ENCODE measurements at regions not wholly inside any gene's neighbourhood (a gene's known extent, or its start where the extent isn't known, plus 50 kb on each side); places are given as distances from the start of the nearest gene placed in this dataset.

DNA sequence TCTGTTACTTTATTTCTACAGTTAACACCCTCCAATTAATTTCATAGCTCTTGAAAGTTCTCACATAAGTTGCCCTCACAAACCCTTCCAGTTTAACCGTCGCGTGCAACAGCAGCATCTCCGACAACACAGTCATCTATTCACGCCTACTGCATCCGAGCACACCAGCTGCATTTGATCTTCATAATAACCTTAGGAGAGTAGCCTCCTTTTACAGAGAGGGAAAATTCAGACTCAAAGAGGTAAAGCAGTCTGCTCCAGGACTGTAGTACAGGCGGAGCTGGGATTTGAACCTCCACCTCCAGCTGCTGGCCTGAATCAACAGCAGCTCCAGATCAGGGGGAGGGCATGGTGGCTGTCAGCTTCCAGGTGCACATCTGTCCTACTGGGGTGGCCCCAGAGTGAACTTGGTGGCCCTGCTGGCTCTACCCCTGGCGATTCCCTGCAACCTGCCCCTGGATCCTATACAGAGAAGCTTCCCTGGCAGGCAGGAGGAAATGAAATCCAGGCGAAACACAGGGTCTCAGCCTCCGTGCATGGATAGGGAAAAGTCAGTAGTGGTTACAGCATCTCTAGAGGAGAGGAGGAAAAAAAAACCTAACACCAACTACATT lies 71.6 kb upstream of the UNC5A start:
- Mint-ChIP-seq H3K4me3 (no peak overlapping the region), H3K27me3 (peaks cover 45% of the 10 kb centered on the region), H3K4me1 (peaks cover 4% of the 10 kb centered on the region), H3K27ac (no peak overlapping the region), H3K9me3 (no peaks in the 10 kb centered on the region), H3K36me3 (ENCODE audit: low read depth) (no peaks in the 10 kb centered on the region)
- no peak for ATAC-seq
- no peak for DNase-seq

DNA sequence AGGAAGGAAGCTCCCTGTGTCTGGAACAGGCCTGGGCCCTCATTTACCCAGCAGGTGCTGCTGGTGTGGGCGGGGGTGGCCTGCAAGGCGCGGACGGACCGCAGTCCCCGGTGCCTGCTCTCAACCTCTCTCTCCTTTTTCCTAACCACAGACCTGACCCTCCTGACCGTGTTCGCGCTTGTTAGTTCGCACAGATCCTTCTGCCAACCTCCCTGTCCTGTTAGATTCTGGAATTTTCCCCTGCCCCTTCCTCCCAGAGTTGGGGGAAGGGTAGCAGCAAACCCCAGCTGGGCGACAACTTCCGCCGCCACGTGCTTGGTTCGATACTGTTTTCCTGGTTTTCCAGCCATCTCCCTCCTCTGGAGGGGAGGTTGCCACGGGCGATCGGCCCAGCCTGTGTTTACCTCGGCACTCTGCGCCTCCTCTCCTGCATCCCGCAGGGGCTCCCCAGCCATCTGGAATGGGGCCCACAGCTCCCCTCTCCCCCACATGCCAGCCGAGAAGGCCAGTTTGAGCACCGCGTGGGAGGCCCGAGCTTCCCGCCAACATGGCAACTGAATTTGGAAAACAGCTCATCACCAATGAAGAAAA lies 70.8 kb upstream of the UNC5A start:
- Mint-ChIP-seq H3K4me3 (no peak overlapping the region), H3K36me3 (ENCODE audit: low read depth) (no peaks in the 10 kb centered on the region), H3K4me1 (peaks cover 9% of the 10 kb centered on the region), H3K9me3 (no peaks in the 10 kb centered on the region), H3K27me3 (peaks cover 51% of the 10 kb centered on the region), H3K27ac (no peak overlapping the region)
- DNase-seq (no peak), ATAC-seq (no peak)

DNA sequence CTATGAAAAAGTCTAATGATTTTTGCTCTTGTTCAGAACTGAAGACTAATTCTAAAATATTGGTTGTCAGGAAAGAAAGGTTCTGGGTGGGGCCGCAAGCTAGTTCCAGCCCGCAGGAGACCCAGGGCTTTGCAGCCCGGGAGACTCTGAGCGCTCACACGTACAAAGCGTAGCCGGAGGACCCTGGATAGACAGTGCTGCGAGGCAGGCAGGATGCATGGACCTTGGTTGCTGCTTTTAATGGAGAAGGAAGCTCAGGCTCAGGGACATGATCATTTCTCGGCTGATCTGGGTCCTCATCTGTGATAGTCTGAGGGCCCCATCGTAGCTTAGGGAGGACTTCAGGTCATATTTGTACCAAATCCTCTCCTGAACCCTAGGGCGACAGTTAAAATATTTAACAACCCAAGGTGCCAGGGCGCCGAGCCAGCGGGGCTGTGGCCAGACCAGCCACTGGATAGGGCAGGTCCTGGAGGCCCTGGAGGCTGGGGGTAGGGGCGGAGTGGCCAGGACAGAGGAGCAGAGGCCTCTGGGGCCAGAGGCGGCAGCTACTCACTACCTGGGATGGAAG lies 70.1 kb upstream of the UNC5A start:
- Mint-ChIP-seq H3K36me3 (ENCODE audit: low read depth) (no peaks in the 10 kb centered on the region), H3K4me3 (no peak overlapping the region), H3K27me3 (peaks cover 58% of the 10 kb centered on the region), H3K4me1 (peaks cover 10% of the 10 kb centered on the region), H3K27ac (no peak overlapping the region), H3K9me3 (no peaks in the 10 kb centered on the region)
- no peak for ATAC-seq
- no peak for DNase-seq

DNA sequence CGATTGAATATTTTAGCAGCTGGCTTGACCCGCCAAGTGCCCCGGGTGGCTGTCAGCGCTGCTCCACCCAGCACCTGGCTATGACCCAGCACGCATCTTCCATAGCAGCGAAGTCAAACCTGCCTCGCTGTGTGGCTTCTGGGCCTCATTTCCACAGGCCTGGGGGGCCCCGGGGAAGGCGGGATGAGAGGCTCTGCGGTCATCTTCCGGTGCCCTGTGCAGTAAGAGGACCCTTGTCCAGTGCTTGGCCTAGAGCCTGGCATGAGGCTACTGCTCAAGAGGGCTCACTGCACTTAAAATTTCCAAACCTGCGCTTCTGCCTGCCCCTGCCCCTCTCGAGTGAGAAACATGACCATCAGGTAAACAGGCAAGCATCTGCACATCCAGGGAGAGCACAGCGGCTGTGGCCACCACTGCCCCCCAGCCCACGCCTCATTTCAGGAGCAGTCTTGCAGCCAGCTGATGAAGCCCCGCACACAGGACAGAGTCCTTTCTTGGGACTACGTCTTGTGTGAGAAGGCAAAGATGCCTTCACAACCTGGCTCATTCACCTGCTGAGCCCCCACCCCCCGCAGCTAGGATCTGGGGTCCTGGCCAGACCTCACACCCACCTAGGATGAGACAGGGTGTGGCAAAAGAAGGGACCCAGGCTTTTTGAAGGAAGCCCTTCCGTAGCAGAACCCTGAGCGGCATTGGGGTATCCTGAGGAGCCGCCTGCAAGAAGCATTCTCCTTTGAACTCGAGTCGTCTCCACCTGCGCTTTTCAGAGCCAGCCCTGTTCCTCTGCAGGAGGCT lies 69.5 kb upstream of the UNC5A start:
- Mint-ChIP-seq H3K4me3 (no peak overlapping the region), H3K36me3 (ENCODE audit: low read depth) (no peaks in the 10 kb centered on the region), H3K27me3 (peaks cover 61% of the 10 kb centered on the region), H3K27ac (no peak overlapping the region), H3K4me1 (peaks cover 17% of the 10 kb centered on the region), H3K9me3 (no peaks in the 10 kb centered on the region)
- DNase-seq = no peak
- ATAC-seq = no peak

DNA sequence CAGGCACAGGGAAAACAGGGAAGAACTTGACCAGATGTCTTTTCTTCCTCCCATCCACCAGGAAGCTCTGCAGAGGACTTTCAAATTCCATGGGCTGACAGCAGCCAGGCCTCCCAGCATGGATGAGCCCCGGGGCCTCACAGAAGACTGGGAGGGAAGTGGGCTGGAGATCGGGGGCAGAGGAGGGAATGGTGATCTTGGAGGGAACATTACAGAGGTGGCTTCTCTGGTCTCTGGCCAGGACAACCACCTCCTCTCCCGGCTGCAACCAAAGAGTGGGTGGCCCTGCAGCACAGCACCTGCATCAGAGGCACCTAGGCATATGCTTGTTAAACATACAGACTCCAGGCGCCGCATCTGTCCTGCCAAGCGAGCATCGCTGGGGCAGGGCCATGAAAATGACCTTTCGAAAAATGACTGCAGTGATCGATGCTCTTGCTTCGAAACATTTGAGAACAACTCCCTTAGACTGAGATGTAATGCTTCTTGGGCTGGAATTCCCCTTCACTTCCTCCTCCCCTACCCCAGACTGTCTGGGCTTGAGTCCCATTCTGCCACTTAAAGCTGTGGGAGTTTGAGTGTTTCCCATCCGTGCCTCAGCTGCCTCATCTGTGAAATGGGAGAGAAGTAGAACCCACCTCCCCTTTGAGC lies 68.7 kb upstream of the UNC5A start:
- H3K4me3 Mint-ChIP-seq = no peak overlapping the region

DNA sequence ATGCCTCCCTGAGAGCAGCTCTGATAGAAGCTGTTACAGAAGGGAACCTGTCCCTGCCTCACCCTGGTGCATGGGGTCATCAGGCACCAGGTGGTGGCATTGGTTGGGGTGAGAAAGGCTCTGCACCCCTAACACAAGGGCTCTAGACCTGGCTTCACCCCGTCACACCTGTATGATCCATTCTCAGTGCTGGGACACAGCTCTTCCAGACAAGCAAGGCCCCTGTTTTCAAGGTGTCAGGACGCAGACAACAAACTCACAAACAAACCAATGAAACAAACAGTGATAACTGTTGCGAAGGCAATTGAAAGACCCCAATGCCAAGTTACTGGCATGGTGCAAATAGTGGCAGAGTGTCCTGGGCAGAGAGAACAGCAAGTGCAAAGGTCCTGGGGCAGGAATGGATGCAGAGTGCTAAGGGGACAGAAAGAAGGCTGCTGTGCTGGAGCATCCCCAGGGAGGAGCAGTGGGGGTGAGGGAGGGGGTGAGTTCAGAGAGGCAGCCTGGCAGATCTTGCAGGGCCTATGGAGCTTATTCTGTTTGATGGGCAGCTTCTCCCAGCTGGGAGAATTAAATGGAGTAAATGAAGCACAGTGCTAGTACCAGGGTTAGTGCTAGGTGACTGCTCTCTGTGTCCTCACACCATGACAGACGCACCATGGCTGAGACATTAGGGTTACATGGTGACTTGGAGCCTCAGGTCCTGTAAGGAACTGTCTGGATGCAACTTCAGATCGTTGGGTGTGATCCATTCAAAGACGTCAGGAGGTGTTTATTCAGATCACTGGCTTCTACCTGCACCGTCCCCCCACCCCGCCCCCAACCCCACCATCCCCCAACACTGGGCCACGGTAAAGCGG lies 67.9 kb upstream of the UNC5A start:
- Mint-ChIP-seq H3K4me1 (peaks cover 22% of the 10 kb centered on the region), H3K36me3 (ENCODE audit: low read depth) (no peaks in the 10 kb centered on the region), H3K27me3 (peaks cover 66% of the 10 kb centered on the region), H3K9me3 (no peaks in the 10 kb centered on the region), H3K4me3 (no peak overlapping the region), H3K27ac (no peak overlapping the region)
- ATAC-seq (no peak), DNase-seq (no peak)

More for the DNA sequence above, 68.7 kb upstream of the UNC5A start:
- Mint-ChIP-seq H3K36me3 (ENCODE audit: low read depth) (no peaks in the 10 kb centered on the region), H3K9me3 (no peaks in the 10 kb centered on the region), H3K27ac (no peak overlapping the region), H3K4me1 (peaks cover 22% of the 10 kb centered on the region), H3K27me3 (peaks cover 65% of the 10 kb centered on the region)
- no peak for ATAC-seq
- DNase-seq = no peak

DNA sequence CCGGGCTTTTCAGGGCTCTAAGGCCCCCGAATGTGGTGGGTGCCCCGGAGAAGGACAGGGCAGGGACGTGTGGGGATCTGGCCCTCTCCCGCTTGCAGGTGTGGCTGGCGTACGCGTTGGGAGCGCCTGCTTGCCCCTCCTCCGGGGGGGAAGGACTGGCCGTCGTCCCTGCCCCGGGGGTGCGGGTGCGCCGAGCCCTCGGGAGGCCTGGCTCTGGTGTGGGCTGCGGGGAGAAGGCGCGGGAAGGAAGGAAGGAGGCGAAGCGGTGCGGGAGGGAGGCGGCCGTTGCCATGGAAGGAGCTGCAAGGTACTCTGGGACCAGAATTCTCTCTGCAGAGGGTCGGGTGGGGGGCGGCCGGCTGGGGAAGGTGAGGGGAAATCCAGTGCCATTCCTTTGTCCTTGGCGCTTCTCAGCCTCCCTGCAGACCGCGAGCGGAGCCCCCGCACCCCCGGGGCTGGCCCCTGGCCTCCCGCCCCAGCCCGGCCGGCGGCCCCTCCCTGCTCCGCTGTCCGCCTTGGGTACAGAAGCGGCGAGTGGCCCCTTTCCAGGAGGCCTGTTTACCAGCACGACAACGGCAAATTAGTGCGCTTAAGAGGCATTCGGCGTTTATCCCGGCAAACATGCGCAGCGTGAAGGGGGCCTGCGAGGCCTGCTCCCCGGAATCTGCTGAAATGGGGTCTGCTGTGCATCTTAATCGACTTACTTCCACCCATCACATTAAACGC lies 67.1 kb upstream of the UNC5A start:
- H3K4me3 Mint-ChIP-seq = peak overlapping the region; percentile 4

DNA sequence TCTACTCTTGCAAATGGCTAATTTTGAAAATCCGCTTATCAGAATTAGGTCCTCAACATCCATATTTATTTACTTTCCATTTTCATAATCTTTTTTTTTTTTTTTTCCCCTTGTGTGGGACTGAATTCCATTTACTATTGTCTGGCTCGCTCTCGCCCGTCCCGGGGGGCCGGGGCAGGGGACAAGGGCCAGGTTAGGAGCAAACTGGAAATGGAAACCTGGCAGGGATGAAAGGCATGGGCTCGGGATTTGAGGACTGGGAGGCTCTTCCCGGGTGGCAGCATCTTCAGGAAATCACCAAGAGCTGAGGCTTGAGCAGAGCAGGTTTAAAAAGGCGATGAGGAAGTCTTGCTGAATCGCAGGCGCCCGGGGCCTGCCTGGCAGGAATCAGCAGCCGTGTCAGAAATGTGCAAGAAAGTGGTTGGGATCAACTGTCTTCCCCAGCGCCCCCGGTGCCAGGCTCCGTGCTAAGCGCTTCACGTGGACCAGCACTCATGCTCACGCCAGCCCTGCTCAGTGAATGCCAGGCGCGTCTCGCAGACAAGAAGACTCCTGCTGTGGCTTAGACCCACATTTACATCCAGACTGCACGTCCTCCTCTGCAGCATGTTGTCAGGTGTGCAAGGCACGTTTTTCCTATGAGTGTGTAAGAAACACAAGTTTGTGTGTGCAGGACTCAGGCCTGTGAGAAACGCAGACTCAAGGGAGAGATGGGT lies 66.3 kb upstream of the UNC5A start:
- H3K9me3 Mint-ChIP-seq = no peaks in the 10 kb centered on the region
- H3K36me3 Mint-ChIP-seq (ENCODE audit: low read depth) = no peaks in the 10 kb centered on the region
- ATAC-seq (no peak), DNase-seq (no peak)
- peaks cover 22% of the 10 kb centered on the region for H3K4me1 Mint-ChIP-seq
- H3K27ac Mint-ChIP-seq = no peak overlapping the region
- peaks cover 68% of the 10 kb centered on the region for H3K27me3 Mint-ChIP-seq
- peak overlapping the region; percentile 4 for H3K4me3 Mint-ChIP-seq

More for the DNA sequence above, 67.1 kb upstream of the UNC5A start:
- H3K27ac Mint-ChIP-seq = no peak overlapping the region
- H3K36me3 Mint-ChIP-seq (ENCODE audit: low read depth) = no peaks in the 10 kb centered on the region
- peaks cover 22% of the 10 kb centered on the region for H3K4me1 Mint-ChIP-seq
- H3K9me3 Mint-ChIP-seq = no peaks in the 10 kb centered on the region
- DNase-seq (no peak), ATAC-seq (no peak)
- H3K27me3 Mint-ChIP-seq = peaks cover 69% of the 10 kb centered on the region

DNA sequence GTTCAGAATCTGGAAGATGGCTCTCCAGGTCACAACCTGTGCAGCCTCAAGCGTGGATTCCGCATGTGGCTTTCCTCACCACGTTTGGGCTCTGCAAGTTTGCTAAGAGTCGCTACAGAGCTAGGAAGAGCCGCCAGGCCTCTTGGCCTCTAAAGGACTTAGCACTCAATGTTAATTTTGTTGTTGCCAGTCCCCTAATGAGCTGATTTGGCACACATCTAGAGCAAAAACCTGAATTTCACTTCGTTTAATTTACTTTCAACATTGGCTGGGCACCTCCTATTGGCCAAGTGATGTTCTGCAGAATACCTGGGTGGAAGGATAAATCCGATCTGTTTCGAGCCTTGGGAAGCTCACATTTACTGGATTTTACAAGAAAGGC lies 65.8 kb upstream of the UNC5A start:
- Mint-ChIP-seq H3K4me3 (no peak overlapping the region), H3K4me1 (peaks cover 22% of the 10 kb centered on the region), H3K9me3 (no peaks in the 10 kb centered on the region), H3K27ac (no peak overlapping the region), H3K27me3 (peaks cover 64% of the 10 kb centered on the region), H3K36me3 (ENCODE audit: low read depth) (no peaks in the 10 kb centered on the region)
- no peak for ATAC-seq
- no peak for DNase-seq

DNA sequence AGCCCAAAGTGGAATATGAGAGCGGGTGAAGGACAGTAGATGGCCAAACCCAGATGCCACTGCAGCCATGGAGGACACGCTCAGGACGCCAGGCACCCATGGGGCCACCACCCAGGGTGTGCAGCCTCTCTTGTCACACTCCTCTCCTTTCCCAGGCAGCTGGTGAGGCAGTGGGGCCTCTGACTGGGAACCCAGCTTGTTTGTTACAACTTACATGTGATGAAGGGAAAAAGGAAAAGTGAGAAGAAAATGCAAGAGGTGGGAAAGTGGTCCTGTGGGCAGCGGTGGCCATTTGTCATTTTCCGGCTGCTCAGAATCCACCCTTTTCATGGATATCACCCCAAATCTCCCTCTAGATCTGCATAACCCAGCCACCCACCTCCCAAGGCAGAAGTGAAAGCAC lies 62.7 kb upstream of the UNC5A start:
- Mint-ChIP-seq H3K27me3 (peaks cover 58% of the 10 kb centered on the region), H3K9me3 (no peaks in the 10 kb centered on the region), H3K27ac (no peak overlapping the region), H3K4me1 (peaks cover 21% of the 10 kb centered on the region), H3K36me3 (ENCODE audit: low read depth) (no peaks in the 10 kb centered on the region), H3K4me3 (no peak overlapping the region)
- ATAC-seq = no peak
- DNase-seq = no peak

DNA sequence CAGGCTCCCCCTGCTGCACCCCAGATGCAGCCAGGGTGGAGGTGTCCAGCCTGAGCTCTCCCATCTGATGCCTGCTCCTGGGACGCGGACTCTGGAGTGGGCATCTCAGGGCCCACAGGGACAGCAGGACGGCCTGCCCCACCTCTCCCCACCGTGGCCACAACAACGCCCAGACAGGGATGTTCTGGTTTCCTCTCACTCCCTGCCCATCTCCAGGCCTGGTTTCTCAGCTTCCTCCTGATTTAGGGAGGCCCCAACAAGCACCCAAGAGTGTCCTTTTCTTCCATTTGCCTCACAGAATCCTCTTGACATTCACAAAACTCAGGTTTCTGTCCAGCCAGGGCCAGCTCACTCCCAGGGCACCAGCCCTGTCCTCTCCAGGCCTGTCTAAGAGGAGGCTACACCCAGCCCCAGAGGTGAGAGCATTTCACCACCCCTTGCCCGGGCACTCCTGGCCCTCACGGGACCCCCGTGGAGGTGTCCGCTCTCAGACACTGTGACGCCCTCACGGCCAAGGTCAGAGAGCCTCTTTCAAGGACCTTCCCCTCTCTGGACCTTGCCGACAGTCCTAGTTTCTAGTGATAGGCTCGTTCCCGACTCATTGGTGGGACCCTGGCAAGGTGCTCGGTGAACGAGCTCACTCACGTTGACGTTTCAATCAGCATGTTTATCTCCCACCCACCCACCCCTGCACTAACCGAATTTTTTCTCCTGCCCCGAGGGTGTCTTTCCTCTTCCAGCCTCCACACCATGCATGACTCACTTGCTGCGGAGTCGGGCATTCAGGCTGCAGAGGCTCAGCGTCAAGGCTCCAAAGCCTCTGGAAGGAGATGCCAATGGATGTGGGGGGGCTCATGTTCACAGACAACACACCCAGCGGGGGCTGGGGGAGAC lies 62.0 kb upstream of the UNC5A start:
- ATAC-seq (no peak), DNase-seq (no peak)
- Mint-ChIP-seq H3K9me3 (no peaks in the 10 kb centered on the region), H3K27ac (no peak overlapping the region), H3K4me1 (peaks cover 20% of the 10 kb centered on the region), H3K4me3 (no peak overlapping the region), H3K36me3 (ENCODE audit: low read depth) (no peaks in the 10 kb centered on the region), H3K27me3 (peaks cover 57% of the 10 kb centered on the region)
